CD8-positive, alpha-beta memory T cell (primary cell): ENCODE measurements at regions not wholly inside any gene's neighbourhood (a gene's known extent, or its start where the extent isn't known, plus 50 kb on each side); places are given as distances from the start of the nearest gene placed in this dataset.

Source experiments
- CTCF ChIA-PET: fragments of 350-600 bp; sonication (Branson Sonifier 250); formaldehyde crosslinking; loops from one replicate; lab custom pipeline; 2021; ENCODE audit warnings: antibody characterized with exemption; lab: Charles Lee
- POLR2A ChIA-PET: fragments of 350-600 bp; sonication (Branson Sonifier 250); formaldehyde crosslinking; loops from one replicate; lab custom pipeline; 2021; ENCODE audit warnings: antibody characterized with exemption; lab: Charles Lee
- DNase-seq, 5 donors: peaks; one replicate each; pipeline versions ENCODE4 v3.0.0 to v3.0.0-alpha.2; 2020 to 2022; ENCODE audit warnings: mixed read lengths in 1 of 5
- H3K27ac ChIP-seq: one replicate; pipeline ENCODE4 v1.7.0; 2013; ENCODE audit warnings: low read depth, mild to moderate bottlenecking, low read length, moderate library complexity
- H3K27me3 ChIP-seq: 2 replicates; pipeline ENCODE4 v1.7.0; 2013; ENCODE audit warnings: low read length, mild to moderate bottlenecking; ENCODE audit not compliant: insufficient read depth, poor library complexity, severe bottlenecking
- H3K36me3 ChIP-seq: 2 replicates; pipeline ENCODE4 v1.7.0; 2013; ENCODE audit warnings: mild to moderate bottlenecking, low read length, moderate library complexity; ENCODE audit not compliant: insufficient read depth
- H3K4me1 ChIP-seq: 2 replicates; pipeline ENCODE4 v1.7.0; 2013; ENCODE audit warnings: mild to moderate bottlenecking, low read length, moderate library complexity; ENCODE audit not compliant: insufficient read depth
- H3K4me3 ChIP-seq: 2 replicates; pipeline ENCODE4 v1.7.0; 2013; ENCODE audit warnings: mild to moderate bottlenecking, low read length
- H3K9me3 ChIP-seq: 2 replicates; pipeline ENCODE4 v1.7.0; 2013; ENCODE audit warnings: mild to moderate bottlenecking, low read length
- H3K27ac Mint-ChIP-seq, 8 donors: one replicate each; pipeline ENCODE4 v1.8.0; 2020 to 2021; ENCODE audit warnings: mixed read lengths in 8 of 8, mild to moderate bottlenecking in 6 of 8, inconsistent platforms in 3 of 8, moderate library complexity in 3 of 8
- H3K27me3 Mint-ChIP-seq, 2 donors: one replicate each; pipeline ENCODE4 v1.8.0; 2020 to 2021; ENCODE audit warnings: mixed read lengths in 2 of 2, mild to moderate bottlenecking in 1 of 2, moderate library complexity in 1 of 2
- H3K36me3 Mint-ChIP-seq, 3 donors: one replicate each; pipeline ENCODE4 v1.8.0; 2020 to 2021; ENCODE audit warnings: mixed read lengths in 3 of 3, inconsistent platforms in 1 of 3, mild to moderate bottlenecking in 1 of 3
- H3K4me1 Mint-ChIP-seq, 3 donors: one replicate each; pipeline ENCODE4 v1.8.0; 2020 to 2021; ENCODE audit warnings: mixed read lengths in 3 of 3, inconsistent platforms in 1 of 3, mild to moderate bottlenecking in 1 of 3
- H3K4me3 Mint-ChIP-seq, 7 donors: one replicate each; pipeline ENCODE4 v1.8.0; 2020 to 2021; ENCODE audit warnings: mixed read lengths in 7 of 7, mild to moderate bottlenecking in 6 of 7, moderate library complexity in 4 of 7, inconsistent platforms in 2 of 7
- H3K9me3 Mint-ChIP-seq, 5 donors: one replicate each; pipeline ENCODE4 v1.8.0; 2020 to 2022; ENCODE audit warnings: mixed read lengths in 5 of 5, mild to moderate bottlenecking in 3 of 5, moderate library complexity in 2 of 5, inconsistent platforms in 1 of 5

- Histone ChIP-seq H3K27ac (no peak overlapping the region), H3K4me1 (peaks cover 27% of the 10 kb centered on the region), H3K9me3 (no peaks in the 10 kb centered on the region), H3K27me3 (no peaks in the 10 kb centered on the region), H3K36me3 (no peaks in the 10 kb centered on the region), H3K4me3 (no peak overlapping the region)
- Mint-ChIP-seq H3K27me3 (peaks cover 0 to 4% of the 10 kb centered on the region in 2 donors), H3K36me3 (peaks cover 0 to 11% (median 0%) of the 10 kb centered on the region in 3 donors), H3K27ac (peak overlapping the region; percentile 51 to 97 (median 84)), H3K9me3 (no peaks in the 10 kb centered on the region), H3K4me1 (peaks cover 55 to 68% (median 59%) of the 10 kb centered on the region in 3 donors), H3K4me3 (peak overlapping the region in 4 of 7 donors; percentile 4 to 87 (median 48))
- DNase-seq, result no peak
- ChIA-PET POLR2A (no interaction called here), CTCF (interaction anchor here (0.6 to 5.4 kb wide), 3 partner anchors 25 to 1091 kb away, joined by 3 to 32 read pairs (median 11); no protein-coding TSS in a partner anchor)
Observed at GRCh38 chr2:41895334-41895664, 152.5 kb upstream of the PKDCC start.

GRCh38 chr2:41896186-41896846, 151.5 kb upstream of the PKDCC start:
- H3K4me1 Mint-ChIP-seq, result peaks cover 54 to 63% (median 55%) of the 10 kb centered on the region in 3 donors
- H3K27me3 Mint-ChIP-seq, result peaks cover 0 to under 1% of the 10 kb centered on the region in 2 donors
- H3K4me3 Mint-ChIP-seq, result peak overlapping the region; percentile 3 to 87 (median 71)
- H3K27me3 ChIP-seq, result no peaks in the 10 kb centered on the region
- ChIA-PET CTCF (interaction anchor here (0.8 to 5.4 kb wide), 7 partner anchors 22 to 237 kb away, joined by 3 to 32 read pairs (median 4); no protein-coding TSS in a partner anchor), POLR2A (interaction anchor here (0.5 to 1.0 kb wide), 2 partner anchors 9 to 124 kb away, joined by 3 read pairs; no protein-coding TSS in a partner anchor)
- DNase-seq, result peak in 4 of 5 donors; percentile 12 to 79 (median 48)
- peak overlapping the region; percentile 80 to 97 (median 88) for H3K27ac Mint-ChIP-seq
- H3K4me1 ChIP-seq, result peaks cover 27% of the 10 kb centered on the region
- no peaks in the 10 kb centered on the region for H3K9me3 ChIP-seq
- H3K36me3 ChIP-seq, result no peaks in the 10 kb centered on the region
- no peak overlapping the region for H3K27ac ChIP-seq
- H3K4me3 ChIP-seq, result no peak overlapping the region
- H3K9me3 Mint-ChIP-seq, result no peaks in the 10 kb centered on the region
- H3K36me3 Mint-ChIP-seq, result peaks cover 0 to 12% (median 0%) of the 10 kb centered on the region in 3 donors

- H3K36me3 Mint-ChIP-seq, result peaks cover 0 to 14% (median 0%) of the 10 kb centered on the region in 3 donors
- Histone ChIP-seq H3K4me3 (no peak overlapping the region), H3K4me1 (peaks cover 27% of the 10 kb centered on the region), H3K36me3 (no peaks in the 10 kb centered on the region), H3K9me3 (no peaks in the 10 kb centered on the region), H3K27ac (no peak overlapping the region), H3K27me3 (no peaks in the 10 kb centered on the region)
- DNase-seq, result no peak
- H3K9me3 Mint-ChIP-seq, result no peaks in the 10 kb centered on the region
- peaks cover 42 to 58% (median 45%) of the 10 kb centered on the region in 3 donors for H3K4me1 Mint-ChIP-seq
- H3K27me3 Mint-ChIP-seq, result peaks cover 8 to 21% of the 10 kb centered on the region in 2 donors
- no peak overlapping the region for H3K4me3 Mint-ChIP-seq
- POLR2A ChIA-PET, result no interaction called here
- peak overlapping the region in 1 of 8 donors; percentile 2 for H3K27ac Mint-ChIP-seq
- CTCF ChIA-PET, result interaction anchor here (1.0 kb wide), 1 partner anchor 187 kb away, joined by 3 read pairs; no protein-coding TSS in a partner anchor
Observed at GRCh38 chr2:41899189-41899588, 148.6 kb upstream of the PKDCC start.

- ChIA-PET POLR2A (no interaction called here), CTCF (no interaction called here)
- no peaks in the 10 kb centered on the region for H3K9me3 ChIP-seq
- Mint-ChIP-seq H3K4me3 (no peak overlapping the region), H3K9me3 (no peaks in the 10 kb centered on the region), H3K36me3 (peaks cover 0 to 14% (median 0%) of the 10 kb centered on the region in 3 donors), H3K4me1 (peaks cover 34 to 48% (median 35%) of the 10 kb centered on the region in 3 donors), H3K27ac (no peak overlapping the region), H3K27me3 (peaks cover 8 to 29% of the 10 kb centered on the region in 2 donors)
- H3K4me3 ChIP-seq, result no peak overlapping the region
- H3K27ac ChIP-seq, result no peak overlapping the region
- H3K27me3 ChIP-seq, result no peaks in the 10 kb centered on the region
- peaks cover 26% of the 10 kb centered on the region for H3K4me1 ChIP-seq
- no peaks in the 10 kb centered on the region for H3K36me3 ChIP-seq
- DNase-seq, result no peak
Observed at GRCh38 chr2:41900101-41900577, 147.7 kb upstream of the PKDCC start.

GRCh38 chr2:41902897-41903296, 144.9 kb upstream of the PKDCC start:
- Histone ChIP-seq H3K27me3 (no peaks in the 10 kb centered on the region), H3K4me1 (peaks cover under 1% of the 10 kb centered on the region), H3K36me3 (no peaks in the 10 kb centered on the region), H3K27ac (no peak overlapping the region), H3K9me3 (no peaks in the 10 kb centered on the region), H3K4me3 (no peak overlapping the region)
- Mint-ChIP-seq H3K4me1 (peaks cover 7 to 20% (median 8%) of the 10 kb centered on the region in 3 donors), H3K27ac (no peak overlapping the region), H3K9me3 (no peaks in the 10 kb centered on the region), H3K36me3 (peaks cover 0 to 14% (median 0%) of the 10 kb centered on the region in 3 donors), H3K27me3 (peaks cover 15 to 42% of the 10 kb centered on the region in 2 donors), H3K4me3 (no peak overlapping the region)
- POLR2A ChIA-PET, result no interaction called here
- no peak for DNase-seq
- CTCF ChIA-PET, result no interaction called here

- Mint-ChIP-seq H3K36me3 (peaks cover 0 to 14% (median 0%) of the 10 kb centered on the region in 3 donors), H3K27ac (no peak overlapping the region), H3K27me3 (peaks cover 17 to 42% of the 10 kb centered on the region in 2 donors), H3K4me3 (no peak overlapping the region), H3K4me1 (peaks cover 6 to 20% (median 12%) of the 10 kb centered on the region in 3 donors), H3K9me3 (no peaks in the 10 kb centered on the region)
- H3K27me3 ChIP-seq, result no peaks in the 10 kb centered on the region
- no peak overlapping the region for H3K4me3 ChIP-seq
- DNase-seq, result no peak
- H3K4me1 ChIP-seq, result no peaks in the 10 kb centered on the region
- no peak overlapping the region for H3K27ac ChIP-seq
- CTCF ChIA-PET, result no interaction called here
- no peaks in the 10 kb centered on the region for H3K36me3 ChIP-seq
- POLR2A ChIA-PET, result no interaction called here
- no peaks in the 10 kb centered on the region for H3K9me3 ChIP-seq
Observed at GRCh38 chr2:41903474-41904135, 144.2 kb upstream of the PKDCC start.

- peaks cover 6 to 17% (median 8%) of the 10 kb centered on the region in 3 donors for H3K4me1 Mint-ChIP-seq
- peaks cover 17 to 42% of the 10 kb centered on the region in 2 donors for H3K27me3 Mint-ChIP-seq
- Histone ChIP-seq H3K4me1 (no peaks in the 10 kb centered on the region), H3K4me3 (no peak overlapping the region), H3K9me3 (no peaks in the 10 kb centered on the region), H3K27ac (no peak overlapping the region), H3K36me3 (no peaks in the 10 kb centered on the region), H3K27me3 (no peaks in the 10 kb centered on the region)
- no peak overlapping the region for H3K4me3 Mint-ChIP-seq
- peaks cover 0 to 14% (median 0%) of the 10 kb centered on the region in 3 donors for H3K36me3 Mint-ChIP-seq
- DNase-seq, result no peak
- H3K9me3 Mint-ChIP-seq, result no peaks in the 10 kb centered on the region
- CTCF ChIA-PET, result interaction anchor here (0.7 kb wide), 1 partner anchor 121 kb away, joined by 3 read pairs; no protein-coding TSS in a partner anchor
- POLR2A ChIA-PET, result no interaction called here
- no peak overlapping the region for H3K27ac Mint-ChIP-seq
Observed at GRCh38 chr2:41904459-41904858, 143.4 kb upstream of the PKDCC start.
